T-helper 22 cell (primary cell): ENCODE measurements at regions not wholly inside any gene's neighbourhood (a gene's known extent, or its start where the extent isn't known, plus 50 kb on each side); places are given as distances from the start of the nearest gene placed in this dataset.

ENCODE experiments used
- DNase-seq: peaks from one replicate; pipeline ENCODE4 v3.0.0-alpha.2; 2020; ENCODE audit warnings: low read depth

DNA sequence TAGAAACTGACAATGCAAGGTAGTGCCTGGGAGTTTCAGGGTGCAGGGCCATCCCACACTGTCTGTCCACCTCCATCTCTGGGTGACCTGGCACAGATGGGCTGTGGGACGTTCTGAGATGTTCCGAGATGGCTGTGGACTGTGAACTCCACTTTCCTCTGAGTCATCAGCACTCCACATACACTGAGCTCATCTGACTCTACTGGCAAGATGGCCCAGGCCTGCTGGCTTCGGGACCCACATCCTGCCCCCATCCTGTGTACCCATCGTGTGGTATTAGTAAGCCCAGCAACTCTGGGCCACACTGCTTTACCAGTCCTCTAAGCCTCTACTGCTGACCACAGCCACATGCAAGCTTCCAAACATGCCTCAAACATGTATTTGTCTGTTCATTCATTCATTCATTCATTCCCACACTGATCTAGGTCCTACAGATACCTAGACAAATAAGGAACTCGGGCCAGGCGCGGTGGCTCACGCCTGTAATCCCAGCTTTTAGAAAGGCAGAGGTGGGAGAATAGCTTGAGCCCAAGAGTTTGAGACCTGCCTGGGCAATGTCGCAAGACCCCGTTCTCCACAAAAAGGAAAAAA is 124.8 kb upstream of the CXCR4 start:
- peak; percentile 13 for DNase-seq

DNA sequence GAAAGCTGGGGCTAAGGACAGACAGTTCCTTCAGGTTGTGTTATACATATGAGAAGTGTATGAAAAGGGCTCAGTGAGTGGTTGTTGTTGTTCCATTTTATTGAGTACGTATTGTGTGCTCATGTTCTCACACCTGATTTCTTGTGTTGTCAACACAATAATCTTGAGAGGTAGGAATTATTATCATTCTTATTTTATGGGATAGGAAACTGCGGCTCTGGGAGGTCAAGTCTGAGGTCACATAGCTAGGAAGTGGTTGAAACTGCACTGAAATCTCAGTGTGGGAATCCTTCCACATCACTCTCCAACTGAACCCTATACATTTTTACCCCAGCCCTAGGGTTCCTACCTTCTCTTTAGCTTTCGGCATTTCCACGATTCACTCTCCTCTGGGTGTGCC is 124.2 kb upstream of the CXCR4 start:
- no peak for DNase-seq

DNA sequence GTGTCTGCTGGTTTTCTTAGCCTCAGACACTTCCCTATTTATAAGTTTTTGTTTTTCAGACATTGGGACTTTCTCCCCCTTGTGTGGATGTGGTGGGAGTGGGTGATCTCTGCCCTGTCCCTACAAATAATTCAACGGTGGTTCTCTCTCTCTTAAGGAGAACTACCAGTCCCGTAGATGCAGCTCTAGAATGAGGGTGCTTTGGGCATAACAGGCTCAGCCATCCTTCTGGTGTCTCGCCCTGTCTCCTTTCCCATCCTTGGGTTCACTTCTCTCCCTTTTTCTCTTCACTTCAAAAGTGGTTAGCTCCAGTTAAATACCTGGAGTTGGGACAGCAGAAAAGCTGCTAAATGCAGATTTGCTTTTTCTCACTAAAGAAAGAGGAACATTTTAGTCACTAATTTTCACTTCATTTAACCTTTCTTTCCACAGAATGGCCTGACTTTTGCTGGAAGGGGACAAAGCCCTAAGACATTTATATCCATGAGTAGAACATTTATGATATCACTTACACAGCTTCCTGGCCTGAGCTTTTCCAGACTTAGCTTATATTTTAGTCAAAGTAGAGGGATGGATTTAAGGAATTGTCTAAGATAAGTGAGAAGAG is 121.2 kb upstream of the CXCR4 start:
- DNase-seq: peak; percentile 40

DNA sequence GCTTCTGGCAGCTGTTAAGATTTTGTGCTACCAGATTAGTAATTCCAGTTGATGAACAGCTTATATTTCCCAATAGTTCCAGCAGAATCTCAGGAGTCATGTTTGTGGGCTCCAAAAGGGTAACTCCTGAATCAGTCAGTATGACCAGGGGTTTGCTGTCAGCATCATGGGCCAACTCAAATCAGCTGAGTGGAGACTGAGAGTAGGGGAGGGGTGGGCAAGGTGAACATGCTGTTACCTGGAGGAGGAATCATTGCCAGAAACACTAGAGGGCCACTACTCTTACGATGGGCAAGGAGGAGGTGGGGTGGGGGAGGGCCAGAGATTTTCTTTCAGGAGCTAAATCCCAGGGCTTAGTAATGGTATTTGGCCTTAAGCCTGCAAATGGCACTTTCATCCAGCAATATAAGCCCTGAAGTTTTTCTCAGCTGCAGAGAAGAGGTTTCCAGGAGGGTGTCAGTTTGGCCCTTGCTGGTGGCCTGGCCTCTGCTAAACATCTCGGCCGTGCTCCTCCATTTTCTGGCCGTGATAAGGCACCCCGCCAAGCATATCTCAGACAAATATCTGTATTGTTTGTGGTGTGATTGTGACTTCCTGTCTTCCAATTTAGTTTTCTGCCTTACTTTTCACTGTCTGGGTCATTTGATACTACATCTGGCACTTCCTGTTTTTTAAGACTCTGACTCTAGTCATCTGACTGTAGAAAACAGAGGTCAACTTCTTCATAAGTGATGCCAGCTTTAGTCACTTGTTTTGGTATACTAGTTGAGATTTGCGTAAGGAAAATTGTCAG is 120.5 kb upstream of the CXCR4 start:
- DNase-seq: peak; percentile 47

DNA sequence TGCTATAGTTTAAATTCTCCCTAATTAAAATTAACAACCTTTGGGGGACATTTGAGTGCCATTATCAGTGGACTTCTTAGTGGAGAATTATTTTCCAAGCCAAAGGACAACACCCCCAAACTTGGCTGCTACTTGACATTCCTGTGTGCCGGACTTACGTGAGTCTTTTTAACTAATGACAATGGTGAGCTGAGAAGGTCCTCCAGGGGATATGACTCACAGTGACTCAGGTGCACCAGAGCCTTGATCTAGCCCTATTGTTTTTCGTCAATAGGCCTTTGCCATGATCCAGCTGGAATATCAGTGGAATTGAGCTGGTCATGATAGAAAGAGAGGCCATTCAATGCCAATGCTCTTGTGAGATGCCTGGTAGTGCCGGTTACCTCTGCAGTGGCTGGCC is 118.1 kb upstream of the CXCR4 start:
- no peak for DNase-seq

DNA sequence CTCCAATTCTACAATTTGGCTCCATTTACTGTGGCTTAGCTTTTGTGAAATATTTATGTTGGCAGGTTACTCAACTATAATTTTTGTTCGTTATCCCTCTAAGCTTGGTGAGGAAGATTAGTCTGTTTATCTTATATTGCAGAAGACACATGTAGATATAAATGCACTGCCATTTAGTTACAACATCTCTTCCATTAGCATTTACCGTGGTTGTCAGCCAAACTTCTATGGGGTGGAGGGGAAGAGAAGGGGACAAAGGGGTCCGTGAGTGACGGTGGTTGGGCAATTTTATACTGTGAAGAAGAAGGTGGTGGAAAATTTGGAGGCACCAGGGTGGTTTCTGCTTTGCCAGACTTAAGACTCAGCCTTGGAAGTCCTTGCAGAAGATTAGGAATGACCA is 117.6 kb upstream of the CXCR4 start:
- DNase-seq: no peak

DNA sequence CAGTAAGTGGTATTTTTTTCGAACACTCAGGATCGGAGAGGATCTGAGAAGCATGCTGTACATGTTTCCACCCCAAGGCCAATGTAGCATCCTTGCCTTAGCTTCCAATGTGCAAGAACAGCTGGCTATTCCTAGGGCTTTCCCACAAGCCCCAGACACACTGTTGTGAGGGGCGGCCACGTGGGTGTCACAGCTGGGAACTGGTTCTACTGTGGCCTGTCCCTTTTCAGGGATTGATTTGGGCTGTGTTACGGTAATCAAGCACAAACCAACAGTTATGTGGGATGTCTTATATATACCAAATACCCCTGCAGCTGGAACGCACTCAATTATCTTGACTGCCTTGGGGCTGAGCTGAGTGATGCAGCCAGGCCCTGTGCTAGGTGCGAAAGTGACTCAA is 116.3 kb upstream of the CXCR4 start:
- DNase-seq: no peak

DNA sequence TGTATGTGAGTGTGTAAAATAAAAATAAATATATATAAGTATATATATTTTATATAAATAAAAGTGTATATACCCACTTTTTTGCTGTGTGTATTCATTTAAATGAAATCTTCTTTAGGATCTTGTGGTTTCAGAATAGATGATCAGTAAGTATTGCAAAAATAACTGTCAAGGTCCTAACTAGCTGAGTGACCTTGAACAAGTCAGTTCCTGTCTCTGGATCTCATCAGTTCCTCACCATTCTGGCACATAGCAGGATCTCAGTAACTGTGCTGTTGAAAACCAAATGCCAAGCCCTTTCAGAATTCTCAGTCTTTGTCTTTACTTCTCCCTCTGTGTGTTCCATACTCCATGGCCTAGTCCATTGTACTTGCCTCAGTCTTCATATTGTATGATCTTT is 115.3 kb upstream of the CXCR4 start:
- DNase-seq: no peak

DNA sequence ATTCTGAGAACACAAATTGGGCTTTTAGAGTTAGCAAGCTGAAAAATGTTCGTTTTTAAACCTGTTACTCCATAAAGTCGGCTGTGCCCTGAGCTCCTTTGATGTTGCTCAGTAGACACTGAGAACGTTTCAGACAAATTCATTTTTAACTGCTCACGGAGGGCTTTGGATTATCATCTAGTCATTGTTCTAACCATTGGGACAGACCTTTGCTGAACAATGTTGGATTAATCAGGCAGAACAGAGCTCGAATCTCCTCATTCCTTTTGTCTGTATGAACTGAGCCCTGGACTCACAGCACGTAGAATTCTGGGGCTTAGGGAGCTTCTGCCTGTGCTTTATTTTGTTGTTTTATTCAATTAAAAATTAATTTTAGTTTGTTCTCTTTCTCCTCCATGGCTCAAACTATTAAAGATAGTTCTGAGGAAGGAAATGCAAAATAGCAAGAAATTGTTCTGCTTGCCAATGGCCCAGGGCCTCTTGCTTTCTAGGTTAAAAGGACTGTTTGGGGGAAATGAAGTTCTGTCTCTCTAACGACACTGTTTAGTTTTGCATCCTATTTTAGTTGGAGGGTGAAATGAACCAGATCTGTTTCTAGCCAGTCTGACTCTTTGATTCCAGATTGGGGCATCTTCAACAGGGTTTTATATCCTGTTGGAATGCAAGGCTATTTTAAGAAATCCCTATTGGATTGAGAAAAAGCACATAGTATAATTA is 114.7 kb upstream of the CXCR4 start:
- no peak for DNase-seq

DNA sequence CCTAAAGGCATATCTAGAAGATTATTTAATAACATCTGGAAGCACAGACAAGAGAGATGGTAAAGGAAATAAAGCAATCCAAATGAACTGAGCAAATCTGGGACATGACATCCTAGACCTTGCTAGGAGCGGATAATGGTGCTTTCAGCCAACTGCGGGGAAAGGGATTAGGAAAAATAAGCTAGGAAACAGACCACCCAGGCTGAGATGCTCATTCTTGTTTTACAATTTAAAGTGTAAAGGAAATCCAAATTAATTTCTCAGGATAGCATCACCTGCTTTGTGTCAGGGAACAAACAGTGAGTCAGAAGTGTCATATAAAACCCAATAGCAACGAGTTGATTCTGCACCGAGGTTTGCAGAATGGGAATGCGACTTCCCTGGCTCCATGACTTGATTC is 112.5 kb upstream of the CXCR4 start:
- DNase-seq: no peak

DNA sequence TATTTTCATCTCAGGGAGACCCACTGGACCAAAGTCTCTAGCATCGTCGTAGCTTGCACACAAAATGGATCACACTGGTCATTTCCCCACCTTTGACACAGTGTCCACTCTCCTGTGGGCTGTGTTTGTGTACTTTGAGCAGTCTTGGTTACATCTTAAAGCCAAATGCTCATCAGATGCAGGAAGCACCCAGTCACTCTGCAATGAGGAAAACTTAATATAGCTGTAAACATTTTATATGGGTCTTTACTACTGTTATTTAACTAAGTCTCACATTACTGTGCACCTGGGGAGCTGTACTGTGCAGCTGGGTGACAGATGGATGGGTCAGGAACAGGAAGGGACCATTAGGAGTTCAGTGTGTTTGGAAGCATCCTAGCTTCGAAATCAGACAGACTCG is 109.0 kb upstream of the CXCR4 start:
- no peak for DNase-seq

DNA sequence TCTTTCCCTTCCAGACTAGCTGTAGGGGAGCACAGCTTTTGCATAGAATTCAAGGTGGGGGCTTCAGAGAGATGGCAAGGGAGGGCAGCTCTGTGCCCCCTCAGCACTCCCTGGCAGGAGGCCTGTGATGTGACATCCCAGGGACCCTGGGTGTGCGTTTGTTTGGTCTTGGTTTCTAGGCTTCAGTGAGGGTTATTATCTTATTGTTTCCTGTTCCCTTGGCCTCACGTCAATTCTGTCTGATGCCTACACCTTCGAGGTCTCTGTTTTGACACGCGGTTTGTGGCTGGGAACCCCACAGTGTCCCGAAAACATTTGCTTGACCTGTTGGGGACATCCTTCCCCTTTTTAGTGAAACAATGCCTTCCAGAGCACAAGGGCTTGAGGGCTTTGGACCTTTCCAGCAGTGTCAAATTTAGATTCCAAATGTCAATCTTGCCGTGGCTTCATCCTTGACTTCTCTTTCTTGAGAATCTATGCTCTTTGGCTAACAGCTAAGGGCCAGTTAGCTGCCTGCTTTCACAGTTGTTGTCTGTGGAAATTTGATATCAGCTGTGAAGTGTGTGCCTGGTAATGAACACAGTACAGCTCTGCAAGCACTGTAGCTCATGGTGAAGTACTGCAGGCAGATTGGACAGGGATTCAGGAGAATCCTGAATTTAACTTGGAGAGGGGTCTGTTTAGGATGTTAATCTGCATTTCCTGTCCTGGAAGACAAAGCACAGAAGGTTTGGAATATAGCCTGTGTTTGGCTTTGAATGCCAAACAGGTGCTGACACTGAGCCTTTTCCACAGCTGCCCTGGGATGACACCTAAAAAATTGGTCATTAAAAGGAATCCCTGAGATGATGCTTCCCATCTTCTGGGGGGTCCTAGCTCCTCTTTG is 108.2 kb upstream of the CXCR4 start:
- DNase-seq: no peak

DNA sequence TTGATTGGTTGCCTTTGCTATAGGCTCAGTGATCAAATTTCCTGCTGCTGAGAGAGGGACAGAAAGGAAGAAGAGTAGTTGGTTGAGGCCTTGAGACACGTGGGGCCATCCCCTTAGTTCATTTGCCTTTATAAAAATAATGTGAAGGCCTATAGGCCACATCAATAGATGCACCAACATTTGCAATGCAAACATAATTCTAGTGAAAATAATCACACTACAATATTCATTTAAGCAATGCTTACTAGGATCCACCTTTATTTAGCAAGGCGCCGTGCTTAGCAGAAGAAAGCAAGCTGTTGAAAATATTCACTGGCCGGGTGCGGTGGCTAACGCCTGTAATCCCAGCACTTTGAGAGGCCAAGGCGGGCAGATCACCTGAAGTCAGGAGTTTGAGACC is 105.3 kb upstream of the CXCR4 start:
- no peak for DNase-seq

DNA sequence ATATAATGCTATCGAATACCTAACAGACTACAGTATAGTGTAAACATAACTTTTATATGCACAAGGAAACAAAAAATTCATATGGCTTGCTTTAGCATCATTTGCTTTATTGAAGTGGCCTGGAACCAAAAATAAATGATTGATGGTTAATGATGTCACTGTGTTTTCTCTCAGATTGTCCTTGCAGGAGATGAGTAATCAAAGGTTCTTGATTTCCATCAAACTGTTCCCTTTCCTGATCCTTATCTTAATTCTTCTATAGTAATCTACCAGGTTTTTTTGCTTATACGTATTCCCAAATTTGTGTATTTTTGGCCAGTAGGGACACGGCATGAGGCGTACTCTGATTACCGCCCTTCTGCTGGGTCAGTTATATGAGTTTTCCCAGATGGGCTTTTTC is 104.9 kb upstream of the CXCR4 start:
- no peak for DNase-seq

DNA sequence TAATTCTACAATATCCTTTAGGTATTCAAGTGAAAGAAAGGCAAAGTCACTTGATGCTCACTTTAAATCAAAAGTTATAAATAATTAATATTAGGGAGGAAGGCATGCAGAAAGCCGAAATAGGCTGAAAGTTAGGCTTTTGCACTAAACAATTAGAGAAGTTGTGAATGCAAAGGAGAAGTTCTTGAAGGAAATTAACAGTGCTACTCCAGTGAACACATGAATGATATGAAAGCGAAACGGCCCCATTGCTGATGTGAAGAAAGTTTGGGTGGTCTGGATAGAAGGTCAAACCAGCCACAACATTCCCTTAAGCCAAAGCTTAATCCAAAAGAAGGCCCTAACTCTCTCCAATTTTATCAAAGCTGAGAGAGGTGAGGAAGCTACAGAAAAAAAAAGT is 103.1 kb upstream of the CXCR4 start:
- DNase-seq: no peak

DNA sequence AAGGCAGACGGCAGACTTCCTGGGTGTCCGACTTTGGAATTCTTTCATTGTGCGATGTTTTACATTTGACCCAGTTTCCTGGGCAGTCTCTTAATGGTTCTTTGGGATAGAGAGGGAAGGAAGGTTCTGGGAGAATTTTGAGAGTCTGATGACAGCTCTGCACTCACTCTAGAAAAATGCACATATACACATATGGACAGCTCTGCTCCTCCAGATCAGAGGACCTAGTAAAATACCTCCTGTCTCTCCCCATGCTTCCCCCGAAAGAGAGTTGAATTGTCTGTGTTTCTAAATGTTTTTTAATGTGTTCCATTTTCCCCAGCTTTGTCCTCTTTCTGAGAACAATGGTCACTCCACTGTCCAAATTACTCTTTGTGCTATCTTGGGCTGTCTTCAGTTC is 102.0 kb upstream of the CXCR4 start:
- no peak for DNase-seq

DNA sequence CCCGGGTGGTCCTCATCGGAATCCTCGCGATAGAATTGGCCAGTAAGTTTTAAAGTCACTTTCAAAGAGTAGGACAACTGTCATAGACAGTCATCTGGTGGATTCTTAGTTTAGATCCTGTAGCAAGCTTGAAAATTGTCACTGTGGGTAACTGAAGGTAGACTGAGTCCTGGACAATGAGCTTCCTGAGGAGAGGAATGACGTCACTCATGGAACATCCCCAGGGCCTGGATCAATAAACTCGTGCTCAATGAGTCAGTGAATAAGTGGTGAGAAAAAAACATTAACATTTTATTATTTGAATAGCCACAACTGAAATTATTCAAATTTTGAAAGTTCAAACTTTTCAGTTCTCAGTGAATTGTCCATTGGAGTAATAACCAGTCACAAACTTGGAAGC is 101.4 kb upstream of the CXCR4 start:
- no peak for DNase-seq

DNA sequence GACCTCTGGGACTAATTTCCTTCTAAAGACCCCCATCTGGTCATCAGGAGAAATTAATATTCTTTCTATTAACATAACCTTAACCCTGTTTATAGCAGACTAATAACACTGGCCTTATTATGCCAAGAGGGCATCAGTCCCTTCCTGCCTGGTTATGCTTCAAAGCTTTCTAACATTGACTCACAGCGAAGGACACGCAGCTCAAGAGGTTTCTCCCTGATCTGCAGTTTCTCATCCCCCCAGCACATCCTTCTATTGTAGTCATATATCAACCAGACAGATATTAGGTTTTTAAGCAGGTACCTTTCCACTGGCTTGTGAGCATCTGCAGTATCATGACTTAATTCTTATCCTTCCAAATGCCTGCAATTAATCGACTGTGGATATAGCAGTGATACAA is 100.0 kb upstream of the CXCR4 start:
- no peak for DNase-seq

DNA sequence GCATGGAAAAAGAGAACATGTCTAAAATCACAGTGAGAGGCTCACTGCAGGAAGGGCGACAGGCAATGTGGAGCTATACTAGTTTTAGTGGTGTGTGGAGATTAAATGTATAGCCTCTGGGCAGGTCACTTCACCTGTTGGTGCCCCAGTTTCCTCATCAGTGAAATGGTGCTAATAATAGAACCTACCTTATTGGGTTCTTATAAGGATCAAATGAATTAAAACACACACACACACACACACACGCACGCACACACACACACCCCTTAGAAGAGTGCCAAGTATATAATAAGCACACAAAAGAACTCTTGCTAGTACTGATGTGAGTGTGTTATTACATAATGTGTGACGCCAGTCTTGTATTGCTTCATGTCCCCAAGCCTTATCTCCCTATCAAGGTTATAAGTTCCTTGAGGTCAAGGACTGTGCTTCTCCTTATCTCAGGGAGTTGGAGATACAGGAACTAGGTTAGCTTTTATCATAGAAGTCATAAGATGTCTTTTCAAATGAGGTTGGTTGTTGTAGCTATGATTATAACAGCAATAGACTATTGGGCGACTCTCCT is 98.0 kb upstream of the CXCR4 start:
- DNase-seq: no peak

DNA sequence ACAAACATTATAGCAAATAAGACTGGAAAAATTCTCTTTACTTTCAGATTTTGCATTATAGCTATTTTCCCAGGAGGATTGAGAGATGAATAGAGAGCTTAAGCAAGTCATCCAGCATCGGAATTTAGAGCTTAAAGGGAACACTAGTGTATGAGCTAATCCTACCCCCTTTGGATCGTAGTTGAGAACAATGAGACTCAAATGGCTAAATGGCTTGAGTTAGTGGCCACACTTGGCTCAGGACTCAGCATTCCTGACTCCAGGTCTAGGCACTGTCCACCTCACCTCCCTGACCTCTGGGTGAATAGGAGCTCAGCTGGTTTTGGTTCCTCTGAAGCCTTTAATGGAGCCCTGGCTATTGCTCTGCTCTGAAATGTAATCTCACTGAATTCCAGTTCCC is 97.5 kb upstream of the CXCR4 start:
- no peak for DNase-seq

DNA sequence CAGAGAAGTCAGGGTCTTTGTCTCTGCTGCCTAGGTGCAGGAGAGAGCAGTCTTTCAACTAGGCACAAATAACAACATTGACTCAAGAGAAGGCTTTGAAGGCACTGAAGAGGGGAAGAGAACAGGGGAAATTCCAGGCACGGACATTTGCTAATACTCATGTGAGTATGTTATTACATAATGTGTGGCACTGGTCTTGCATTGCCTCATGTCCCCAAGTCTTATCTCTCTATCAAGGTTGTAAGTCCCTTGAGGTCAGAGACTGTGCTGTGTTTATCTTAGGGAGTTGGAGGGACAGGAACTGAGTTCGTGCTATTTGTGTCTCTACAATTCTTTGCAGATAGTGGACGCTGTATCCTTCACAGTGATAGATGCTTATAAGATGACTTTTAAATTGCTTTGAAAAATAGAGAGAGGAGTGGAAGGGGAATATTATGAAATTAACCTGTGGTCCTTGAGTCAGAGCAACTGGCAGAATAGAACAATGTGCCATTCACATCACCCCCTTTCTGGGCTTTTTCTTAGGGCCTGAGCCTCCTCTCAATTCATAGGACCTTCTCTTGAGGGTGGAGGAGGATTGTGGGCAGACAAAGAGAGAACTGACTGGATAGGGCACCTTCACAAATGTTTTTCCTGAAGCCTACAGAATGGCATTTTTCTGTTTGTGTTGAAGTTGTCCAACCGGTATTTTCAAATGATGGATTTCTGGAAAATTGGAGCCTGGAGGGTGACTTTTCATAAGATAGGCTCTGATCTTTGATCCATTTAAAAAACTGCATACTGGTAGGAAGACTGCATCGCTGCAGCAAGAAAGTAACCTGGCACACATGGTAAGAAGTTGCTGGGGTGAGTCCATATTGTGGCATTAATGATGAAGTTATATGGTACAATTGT is 96.6 kb upstream of the CXCR4 start:
- DNase-seq: no peak
